Naive B cell (primary cell): ENCODE measurements at regions not wholly inside any gene's neighbourhood (a gene's known extent, or its start where the extent isn't known, plus 50 kb on each side); places are given as distances from the start of the nearest gene placed in this dataset.

ENCODE experiments used
- ATAC-seq, 2 donors: fragments of 150-1000 bp; cut with Tn5 transposase; 2 replicates each; pipeline ENCODE4 v1.10.0; 2021; ENCODE audit warnings: low read depth in 2 of 2, mild to moderate bottlenecking in 2 of 2, moderate library complexity in 2 of 2
- DNase-seq: peaks from one replicate; pipeline ENCODE4 v3.0.0; 2022
- H3K27ac Mint-ChIP-seq, 6 donors: one replicate each; pipeline ENCODE4 v1.8.0; 2020 to 2022; ENCODE audit warnings: mild to moderate bottlenecking in 6 of 6, mixed read lengths in 6 of 6, moderate library complexity in 5 of 6, inconsistent platforms in 2 of 6
- H3K27me3 Mint-ChIP-seq, 3 donors: one replicate each; pipeline ENCODE4 v1.8.0; 2021 to 2022; ENCODE audit warnings: mixed read lengths in 3 of 3, mild to moderate bottlenecking in 1 of 3
- H3K36me3 Mint-ChIP-seq, 2 donors: one replicate each; pipeline ENCODE4 v1.8.0; 2020 to 2022; ENCODE audit warnings: mixed read lengths in 2 of 2, inconsistent platforms in 1 of 2, mild to moderate bottlenecking in 1 of 2
- H3K4me1 Mint-ChIP-seq, 3 donors: one replicate each; pipeline ENCODE4 v1.8.0; 2020 to 2022; ENCODE audit warnings: mixed read lengths in 3 of 3, inconsistent platforms in 1 of 3, mild to moderate bottlenecking in 1 of 3, moderate library complexity in 1 of 3
- H3K4me3 Mint-ChIP-seq, 8 donors: one replicate each; pipeline ENCODE4 v1.8.0; 2020 to 2022; ENCODE audit warnings: mild to moderate bottlenecking in 8 of 8, mixed read lengths in 8 of 8, moderate library complexity in 8 of 8, inconsistent platforms in 2 of 8
- H3K9me3 Mint-ChIP-seq, 7 donors: one replicate each; pipeline ENCODE4 v1.8.0; 2020 to 2022; ENCODE audit warnings: mixed read lengths in 7 of 7, mild to moderate bottlenecking in 5 of 7, inconsistent platforms in 2 of 7, moderate library complexity in 1 of 7

DNA sequence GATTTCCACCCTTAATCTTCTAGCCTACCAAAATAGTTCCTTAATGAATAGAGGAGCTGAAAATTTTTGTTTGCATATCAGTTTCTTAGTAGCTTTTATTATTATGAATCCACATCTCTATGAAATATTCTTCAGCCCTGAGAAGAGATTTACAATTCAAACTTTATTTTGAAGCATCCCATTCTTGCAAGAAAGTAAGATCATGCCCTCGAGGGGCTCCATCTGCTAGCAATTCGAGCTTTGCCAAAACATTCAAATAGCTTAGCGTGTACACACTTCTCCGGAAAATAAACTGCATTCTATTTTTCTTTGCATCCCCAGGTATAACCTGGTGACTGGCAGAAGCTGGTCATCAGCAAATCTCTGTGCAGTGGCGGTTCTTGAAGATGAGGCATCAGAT lies 370.7 kb downstream of the MTRR start:
- no peak overlapping the region for H3K4me3 Mint-ChIP-seq
- H3K27ac Mint-ChIP-seq: no peak overlapping the region
- DNase-seq (no peak), ATAC-seq (no peak)
- H3K9me3 Mint-ChIP-seq: peaks cover 0 to 11% (median 5%) of the 10 kb centered on the region in 7 donors
- no peaks in the 10 kb centered on the region for H3K27me3 Mint-ChIP-seq
- H3K4me1 Mint-ChIP-seq: no peaks in the 10 kb centered on the region
- H3K36me3 Mint-ChIP-seq: no peaks in the 10 kb centered on the region

DNA sequence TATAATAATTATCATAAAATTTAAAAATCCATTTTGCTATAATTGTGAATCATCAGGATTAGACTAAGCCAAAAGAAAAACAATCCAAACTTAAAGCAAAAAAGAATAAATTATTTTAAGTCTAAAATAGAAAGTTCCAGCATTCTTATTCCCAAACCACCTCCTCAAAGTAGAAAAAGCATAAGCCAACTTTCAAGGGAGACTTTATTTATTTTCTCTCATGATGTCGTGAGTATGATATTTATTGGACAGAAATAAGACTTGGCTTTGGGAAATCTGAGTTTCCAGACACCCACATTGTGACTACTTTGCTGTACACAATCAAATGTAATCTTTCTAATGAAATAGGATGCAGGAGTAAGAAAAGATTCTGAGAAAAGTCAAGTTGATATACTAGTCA lies 372.1 kb downstream of the MTRR start:
- H3K4me3 Mint-ChIP-seq: no peak overlapping the region
- H3K9me3 Mint-ChIP-seq: peaks cover 0 to 11% (median 3%) of the 10 kb centered on the region in 7 donors
- no peak overlapping the region for H3K27ac Mint-ChIP-seq
- H3K36me3 Mint-ChIP-seq: no peaks in the 10 kb centered on the region
- H3K27me3 Mint-ChIP-seq: no peaks in the 10 kb centered on the region
- DNase-seq (no peak), ATAC-seq (no peak)
- H3K4me1 Mint-ChIP-seq: no peaks in the 10 kb centered on the region

DNA sequence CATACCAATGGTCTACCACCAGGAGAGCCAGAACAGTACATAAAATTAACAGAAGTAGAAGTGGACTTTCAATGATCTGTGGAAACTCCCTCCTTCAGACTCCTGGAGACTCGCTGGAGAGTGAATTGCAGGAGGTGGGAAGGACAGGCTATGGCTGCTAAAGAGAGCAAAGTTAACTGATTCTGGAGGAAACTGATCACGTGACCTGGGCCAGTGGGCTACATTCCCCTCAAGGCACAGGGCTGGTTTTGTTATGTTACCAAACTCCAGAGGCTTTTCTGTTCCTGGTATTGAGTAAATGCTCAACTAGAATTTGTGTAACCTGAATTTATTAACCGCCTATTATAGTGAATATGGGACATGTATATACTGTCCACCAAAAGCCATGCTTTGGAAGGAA lies 372.6 kb downstream of the MTRR start:
- no peak for DNase-seq
- Mint-ChIP-seq H3K4me1 (no peaks in the 10 kb centered on the region), H3K4me3 (no peak overlapping the region), H3K27ac (no peak overlapping the region), H3K27me3 (no peaks in the 10 kb centered on the region), H3K9me3 (peaks cover 0 to 7% (median 0%) of the 10 kb centered on the region in 7 donors), H3K36me3 (no peaks in the 10 kb centered on the region)
- no peak for ATAC-seq

DNA sequence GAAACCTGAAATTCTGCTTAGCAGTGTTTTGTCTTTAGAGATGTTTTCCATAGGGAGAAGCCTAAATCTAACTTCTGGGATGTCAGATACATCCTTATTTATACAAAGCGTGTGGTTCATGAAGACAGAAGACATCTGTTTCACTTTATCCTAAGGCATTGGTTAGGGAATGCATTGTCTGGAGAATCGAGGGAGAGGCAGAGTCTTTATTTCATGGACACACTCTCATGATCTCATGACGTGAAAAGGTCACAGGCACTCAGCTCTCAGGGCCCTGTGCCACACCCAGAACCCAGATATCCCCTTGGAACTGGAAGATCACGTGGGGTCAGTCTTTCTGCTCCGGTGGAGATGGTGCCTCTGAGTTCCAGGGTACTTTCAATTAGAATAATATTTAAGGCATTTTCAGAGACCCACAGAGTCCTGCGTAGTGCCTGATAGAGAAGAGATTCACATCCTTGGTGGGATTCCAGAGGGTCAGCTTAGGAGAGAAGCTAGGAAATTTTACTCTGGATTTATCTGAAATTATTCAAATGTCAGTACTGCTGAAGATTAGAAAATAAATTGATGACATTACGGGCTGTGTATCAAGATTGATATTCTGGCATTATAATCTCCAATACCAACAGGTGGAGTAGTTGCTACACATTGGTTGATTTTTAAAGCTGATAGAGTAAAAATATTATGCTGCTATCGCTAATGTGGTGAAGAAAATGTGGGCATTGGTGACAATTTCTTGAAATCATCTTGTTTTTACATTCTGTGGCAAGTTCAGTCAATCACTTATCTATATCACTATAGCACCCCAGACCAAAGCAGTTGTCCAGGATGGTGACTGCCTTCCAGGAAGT lies 378.3 kb downstream of the MTRR start:
- DNase-seq: no peak
- Mint-ChIP-seq H3K9me3 (peaks cover 0 to 7% (median 0%) of the 10 kb centered on the region in 7 donors), H3K4me3 (no peak overlapping the region), H3K27ac (no peak overlapping the region), H3K4me1 (no peaks in the 10 kb centered on the region), H3K27me3 (no peaks in the 10 kb centered on the region), H3K36me3 (no peaks in the 10 kb centered on the region)
- no peak for ATAC-seq

DNA sequence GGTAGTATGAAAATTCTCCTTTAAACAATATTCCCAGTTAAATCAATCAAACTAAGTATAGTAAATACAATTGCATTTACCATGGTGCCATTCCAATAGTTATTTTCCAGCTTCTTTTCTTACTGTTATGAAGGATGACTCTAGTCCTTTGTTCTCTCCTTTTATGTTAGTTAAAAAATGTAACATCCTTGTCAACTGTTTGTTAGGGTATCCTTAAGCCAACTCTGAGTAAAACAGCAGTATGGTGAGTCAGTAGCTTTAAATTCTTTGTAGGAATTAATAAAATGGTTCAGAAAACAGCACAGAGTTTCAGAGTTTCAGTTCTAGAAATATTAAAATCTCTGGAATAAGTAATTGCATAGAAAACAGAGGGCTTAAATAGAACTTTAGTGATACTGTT lies 384.4 kb downstream of the MTRR start:
- H3K4me1 Mint-ChIP-seq: no peaks in the 10 kb centered on the region
- no peaks in the 10 kb centered on the region for H3K27me3 Mint-ChIP-seq
- no peaks in the 10 kb centered on the region for H3K36me3 Mint-ChIP-seq
- H3K27ac Mint-ChIP-seq: no peak overlapping the region
- no peak overlapping the region for H3K4me3 Mint-ChIP-seq
- peaks cover 0 to 3% (median 0%) of the 10 kb centered on the region in 7 donors for H3K9me3 Mint-ChIP-seq
- DNase-seq (no peak), ATAC-seq (no peak)

DNA sequence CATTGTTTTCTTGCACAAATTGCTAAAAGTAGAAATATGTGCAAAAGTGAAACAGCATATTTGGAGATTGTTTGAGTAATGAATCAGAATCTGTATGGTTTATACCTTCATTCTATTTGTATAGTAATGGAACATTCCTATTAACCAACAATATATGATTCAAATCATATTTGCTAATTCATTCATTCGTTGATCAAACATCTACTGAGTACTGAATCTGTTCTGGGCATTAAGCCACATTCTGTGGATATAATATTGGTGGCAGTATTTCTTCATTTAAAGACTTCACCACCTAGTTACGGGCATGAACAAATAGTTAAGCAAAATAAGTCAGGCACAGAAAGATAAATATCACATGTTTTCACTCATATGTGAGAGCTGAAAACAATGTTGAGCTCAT lies 385.7 kb downstream of the MTRR start:
- H3K27me3 Mint-ChIP-seq: no peaks in the 10 kb centered on the region
- no peak overlapping the region for H3K4me3 Mint-ChIP-seq
- no peaks in the 10 kb centered on the region for H3K4me1 Mint-ChIP-seq
- ATAC-seq (no peak), DNase-seq (no peak)
- no peak overlapping the region for H3K27ac Mint-ChIP-seq
- H3K36me3 Mint-ChIP-seq: no peaks in the 10 kb centered on the region
- peaks cover 0 to 3% (median 0%) of the 10 kb centered on the region in 7 donors for H3K9me3 Mint-ChIP-seq

DNA sequence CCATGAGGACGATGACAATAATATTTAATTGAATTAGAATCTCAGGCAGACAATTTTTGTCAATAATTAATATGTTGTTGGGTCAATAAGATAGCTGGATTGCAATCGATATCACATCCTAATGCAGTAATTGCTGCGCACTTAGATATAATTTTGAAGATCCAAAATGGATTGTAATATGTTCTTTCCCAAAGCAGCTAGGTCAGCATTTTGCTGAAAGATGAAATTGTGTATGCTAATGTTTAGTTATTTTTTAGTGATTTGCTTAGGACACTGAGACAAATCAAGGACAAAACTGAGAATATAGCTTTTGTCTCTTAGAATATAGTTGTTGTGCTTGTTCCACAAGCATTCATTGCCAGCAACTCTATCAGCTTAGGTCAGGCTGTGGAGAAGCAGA lies 389.9 kb downstream of the MTRR start:
- Mint-ChIP-seq H3K4me1 (no peaks in the 10 kb centered on the region), H3K9me3 (peaks cover 0 to 5% (median 0%) of the 10 kb centered on the region in 7 donors), H3K36me3 (no peaks in the 10 kb centered on the region), H3K4me3 (no peak overlapping the region), H3K27ac (no peak overlapping the region), H3K27me3 (no peaks in the 10 kb centered on the region)
- DNase-seq (no peak), ATAC-seq (no peak)

DNA sequence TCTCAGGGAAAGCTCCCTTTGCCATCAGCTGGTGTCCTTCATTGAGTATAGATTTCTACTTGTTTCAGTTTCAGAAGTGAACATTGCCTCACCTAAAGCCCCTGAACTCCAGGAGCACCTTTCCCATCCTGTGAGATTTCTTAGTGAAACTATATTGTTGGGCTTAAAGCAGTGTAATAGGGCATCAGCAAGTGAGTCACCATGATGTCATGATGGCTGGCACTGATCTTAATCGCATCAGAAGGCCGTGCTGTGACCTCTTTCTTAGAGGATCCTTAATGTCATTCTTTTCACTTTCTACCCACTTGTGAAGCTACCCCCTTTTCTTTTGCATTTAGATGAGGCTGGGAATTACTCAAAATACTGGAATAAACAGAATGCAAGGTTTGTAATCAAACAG lies 401.3 kb downstream of the MTRR start:
- no peak overlapping the region for H3K4me3 Mint-ChIP-seq
- no peaks in the 10 kb centered on the region for H3K27me3 Mint-ChIP-seq
- ATAC-seq (no peak), DNase-seq (no peak)
- no peaks in the 10 kb centered on the region for H3K36me3 Mint-ChIP-seq
- H3K27ac Mint-ChIP-seq: no peak overlapping the region
- H3K9me3 Mint-ChIP-seq: peaks cover 2 to 16% (median 9%) of the 10 kb centered on the region in 7 donors
- H3K4me1 Mint-ChIP-seq: no peaks in the 10 kb centered on the region

DNA sequence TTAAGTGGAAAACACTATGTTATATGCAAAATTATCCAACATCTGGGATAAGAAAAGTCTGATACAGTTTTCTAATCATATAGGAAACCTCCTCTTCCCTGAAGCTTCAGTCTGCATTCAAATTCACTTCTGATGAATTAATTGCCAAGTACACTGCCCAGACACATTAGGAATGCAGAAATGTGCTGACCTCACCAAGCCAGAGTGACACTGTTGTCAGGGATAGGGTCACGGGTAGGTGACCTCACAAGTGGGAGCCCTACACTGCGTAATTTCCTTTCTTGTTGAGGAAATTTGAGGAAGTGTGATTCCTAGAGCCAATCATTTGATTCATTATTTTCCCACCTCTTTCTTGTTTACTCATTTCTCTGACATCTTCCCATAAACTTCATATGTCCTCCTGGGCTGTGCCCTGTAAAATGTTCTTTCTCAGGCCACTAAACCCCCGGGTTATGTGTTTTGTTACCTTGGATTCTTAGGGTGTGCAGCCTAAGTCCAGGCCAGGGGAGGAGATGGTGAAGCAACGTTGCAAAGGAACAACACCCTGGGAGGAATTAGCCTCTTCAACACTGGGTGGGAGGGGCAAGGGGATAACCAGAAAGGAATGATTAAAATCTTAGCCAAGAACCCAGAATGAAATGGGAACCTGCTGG lies 411.9 kb downstream of the MTRR start:
- H3K4me1 Mint-ChIP-seq: no peaks in the 10 kb centered on the region

DNA sequence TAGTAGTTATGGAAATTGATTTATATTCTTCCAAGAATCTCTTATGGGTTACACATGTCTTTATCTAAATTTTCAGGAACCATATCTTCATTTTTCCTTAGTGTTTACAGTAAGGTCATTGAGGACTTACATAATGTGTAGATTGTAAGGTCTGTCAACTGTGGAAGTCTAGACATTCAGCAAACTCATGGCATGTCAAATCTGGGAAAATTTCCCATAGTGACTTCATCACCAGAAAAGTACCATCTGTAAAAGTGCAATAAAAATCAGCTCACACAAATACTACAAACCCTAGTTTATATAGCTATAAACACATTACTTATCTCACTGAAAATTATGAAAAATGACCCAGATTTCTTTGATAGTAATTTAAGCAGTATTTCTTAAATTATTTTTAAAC lies 419.4 kb downstream of the MTRR start:
- Mint-ChIP-seq H3K9me3 (peaks cover 0 to 10% (median 4%) of the 10 kb centered on the region in 7 donors), H3K27me3 (no peaks in the 10 kb centered on the region), H3K4me1 (no peaks in the 10 kb centered on the region), H3K36me3 (no peaks in the 10 kb centered on the region), H3K4me3 (no peak overlapping the region), H3K27ac (no peak overlapping the region)
- no peak for DNase-seq
- ATAC-seq: no peak

More for the DNA sequence above, 411.9 kb downstream of the MTRR start:
- H3K9me3 Mint-ChIP-seq: peaks cover 0 to 14% (median 6%) of the 10 kb centered on the region in 7 donors
- H3K27me3 Mint-ChIP-seq: no peaks in the 10 kb centered on the region
- ATAC-seq (no peak), DNase-seq (no peak)
- H3K4me3 Mint-ChIP-seq: no peak overlapping the region
- no peak overlapping the region for H3K27ac Mint-ChIP-seq
- no peaks in the 10 kb centered on the region for H3K36me3 Mint-ChIP-seq

DNA sequence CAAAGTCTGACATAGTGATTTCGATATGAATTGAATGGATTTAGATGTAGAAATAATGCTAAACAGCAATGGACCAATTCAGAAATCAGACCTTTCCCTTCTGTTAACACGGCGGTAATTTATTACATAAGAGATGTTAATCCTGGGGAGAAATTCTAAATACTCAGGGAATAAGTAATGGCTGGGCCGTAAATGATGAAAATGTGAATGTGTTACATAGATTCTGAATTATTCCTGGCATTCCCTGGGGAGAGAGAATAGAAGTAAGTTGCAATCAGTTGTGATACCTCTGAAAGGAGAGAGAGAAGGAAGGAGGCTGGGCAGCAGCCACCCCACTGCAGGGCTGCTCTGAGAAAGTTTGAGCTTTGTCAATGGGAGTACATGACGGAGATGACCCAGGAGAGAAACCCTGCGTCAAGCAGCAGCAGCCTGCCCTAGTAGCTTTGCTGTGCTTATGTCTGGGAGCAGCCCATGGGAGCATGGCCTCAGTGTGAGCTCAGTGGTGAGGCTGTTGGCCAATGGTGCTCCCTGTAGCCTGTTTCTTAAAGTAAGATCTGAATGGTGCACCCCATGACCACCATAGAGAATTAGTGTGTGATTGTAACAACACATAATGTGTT lies 420.1 kb downstream of the MTRR start:
- peaks cover 0 to 7% (median 3%) of the 10 kb centered on the region in 7 donors for H3K9me3 Mint-ChIP-seq
- no peaks in the 10 kb centered on the region for H3K27me3 Mint-ChIP-seq
- H3K27ac Mint-ChIP-seq: no peak overlapping the region
- DNase-seq (no peak), ATAC-seq (no peak)
- H3K4me3 Mint-ChIP-seq: no peak overlapping the region
- no peaks in the 10 kb centered on the region for H3K4me1 Mint-ChIP-seq
- no peaks in the 10 kb centered on the region for H3K36me3 Mint-ChIP-seq

DNA sequence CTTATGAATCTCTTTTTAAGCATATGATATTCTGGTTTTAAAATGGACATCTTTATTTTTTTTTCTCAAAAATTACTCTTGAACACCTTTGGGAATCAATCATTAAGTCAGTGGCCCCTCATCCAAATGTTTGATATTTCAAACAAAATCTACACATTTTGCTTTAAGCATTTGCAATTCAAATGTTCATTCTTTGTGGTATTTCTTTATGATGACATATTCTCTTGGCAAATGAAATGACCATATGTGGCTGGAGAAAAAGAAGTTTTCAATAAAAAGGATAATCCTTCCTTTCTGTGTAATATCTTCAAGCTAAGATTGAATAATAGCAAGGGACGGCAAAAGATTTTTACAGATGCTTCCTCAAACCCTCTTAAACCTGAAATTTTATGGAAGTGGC lies 420.8 kb downstream of the MTRR start:
- Mint-ChIP-seq H3K27ac (no peak overlapping the region), H3K9me3 (peaks cover 0 to 9% (median 3%) of the 10 kb centered on the region in 7 donors), H3K36me3 (no peaks in the 10 kb centered on the region), H3K27me3 (no peaks in the 10 kb centered on the region), H3K4me3 (no peak overlapping the region), H3K4me1 (no peaks in the 10 kb centered on the region)
- DNase-seq (no peak), ATAC-seq (no peak)

DNA sequence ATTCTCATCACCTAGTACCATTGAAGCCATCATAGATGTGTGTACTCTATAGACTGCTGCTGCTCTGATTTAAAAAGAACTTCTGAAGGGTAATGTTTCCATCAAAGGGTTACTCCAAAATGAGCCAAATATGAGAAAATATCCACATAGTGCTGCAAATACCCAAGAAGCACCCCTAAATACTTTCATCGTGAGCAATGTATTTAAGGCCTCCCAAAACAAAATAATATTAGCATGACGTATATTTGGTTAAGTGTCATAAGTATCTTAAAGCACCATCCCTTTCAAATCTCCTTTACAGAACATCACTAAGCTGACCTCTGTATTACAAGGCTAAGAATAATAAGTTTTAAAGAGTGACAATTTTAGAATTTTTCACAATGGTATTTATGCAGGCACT lies 421.8 kb downstream of the MTRR start:
- Mint-ChIP-seq H3K9me3 (peaks cover 0 to 15% (median 4%) of the 10 kb centered on the region in 7 donors), H3K27me3 (no peaks in the 10 kb centered on the region), H3K4me1 (no peaks in the 10 kb centered on the region), H3K27ac (no peak overlapping the region), H3K36me3 (no peaks in the 10 kb centered on the region), H3K4me3 (no peak overlapping the region)
- DNase-seq: no peak
- no peak for ATAC-seq

DNA sequence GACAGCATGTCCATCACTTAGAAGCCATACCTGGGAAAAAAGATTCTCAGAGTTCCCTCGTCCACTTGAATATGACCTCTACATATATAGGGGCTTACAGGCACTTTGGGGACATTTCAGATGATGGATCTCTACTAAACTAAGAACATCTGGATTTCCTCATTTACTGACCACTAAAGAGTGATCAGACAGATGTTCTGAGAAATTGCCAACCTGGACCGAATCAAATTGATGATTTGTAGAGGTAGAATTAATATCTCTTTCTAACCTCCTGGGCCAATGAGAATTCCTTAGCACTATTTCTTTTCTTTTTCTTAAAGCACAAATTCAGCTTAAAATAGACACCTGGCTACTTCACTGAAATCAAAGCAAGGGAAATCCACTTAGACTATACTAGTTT lies 422.7 kb downstream of the MTRR start:
- peaks cover 0 to 15% (median 4%) of the 10 kb centered on the region in 7 donors for H3K9me3 Mint-ChIP-seq

More for the DNA sequence above, 422.7 kb downstream of the MTRR start:
- Mint-ChIP-seq H3K27ac (no peak overlapping the region), H3K36me3 (no peaks in the 10 kb centered on the region), H3K4me3 (no peak overlapping the region), H3K4me1 (no peaks in the 10 kb centered on the region), H3K27me3 (no peaks in the 10 kb centered on the region)
- DNase-seq (no peak), ATAC-seq (no peak)
